GM23248 (cell line): ENCODE measurements at regions not wholly inside any gene's neighbourhood (a gene's known extent, or its start where the extent isn't known, plus 50 kb on each side); places are given as distances from the start of the nearest gene placed in this dataset.
"Not testable (repeated sequence)": the region's sequence is repeated elsewhere in the genome, so short reads cannot be mapped to it uniquely, and the experiment has no call there.

Experiments
- DNase-seq: peaks from one replicate; pipeline ENCODE4 v3.0.0-alpha.2; 2015
- H2AFZ ChIP-seq: fragments of 200-600 bp; sonication (generic); 2 replicates; pipeline ENCODE4 v1.6.1; 2016; ENCODE audit warnings: antibody characterized with exemption
- H3F3A ChIP-seq: fragments of 200-600 bp; sonication (generic); 2 replicates; pipeline ENCODE4 v1.6.1; 2016; ENCODE audit warnings: mild to moderate bottlenecking, antibody characterized with exemption, mixed run types; ENCODE audit not compliant: insufficient read depth
- H3K27ac ChIP-seq: fragments of 200-600 bp; sonication (generic); 2 replicates; pipeline ENCODE4 v1.5.1; 2016; ENCODE audit warnings: mild to moderate bottlenecking
- H3K27me3 ChIP-seq: fragments of 200-600 bp; sonication (generic); replicated peaks from 2 replicates; pipeline ENCODE4 v1.6.1; 2016; ENCODE audit warnings: mild to moderate bottlenecking; ENCODE audit not compliant: insufficient read depth
- H3K36me3 ChIP-seq: fragments of 200-600 bp; sonication (generic); 2 replicates; pipeline ENCODE4 v1.6.1; 2016; ENCODE audit warnings: low read depth, mild to moderate bottlenecking
- H3K4me1 ChIP-seq: fragments of 200-600 bp; sonication (generic); 2 replicates; pipeline ENCODE4 v1.6.1; 2016; ENCODE audit warnings: mild to moderate bottlenecking; ENCODE audit not compliant: insufficient read depth
- H3K4me2 ChIP-seq: fragments of 200-600 bp; sonication (generic); one replicate; pipeline ENCODE4 v1.6.1; 2016; ENCODE audit warnings: mild to moderate bottlenecking; ENCODE audit not compliant: unreplicated experiment
- H3K4me3 ChIP-seq: fragments of 200-600 bp; sonication (generic); 2 replicates; pipeline ENCODE4 v1.5.1; 2016; ENCODE audit warnings: mild to moderate bottlenecking
- H3K79me2 ChIP-seq: fragments of 200-600 bp; sonication (generic); 2 replicates; pipeline ENCODE4 v1.6.1; 2016; ENCODE audit warnings: mild to moderate bottlenecking; ENCODE audit not compliant: insufficient read depth
- H3K9ac ChIP-seq: fragments of 200-600 bp; sonication (generic); 2 replicates; pipeline ENCODE4 v1.6.1; 2016; ENCODE audit warnings: mild to moderate bottlenecking
- H3K9me2 ChIP-seq: fragments of 200-600 bp; sonication (generic); 2 replicates; pipeline ENCODE4 v1.6.1; 2016; ENCODE audit warnings: mixed run types, mild to moderate bottlenecking, moderate library complexity; ENCODE audit not compliant: insufficient read depth
- H3K9me3 ChIP-seq: fragments of 200-600 bp; sonication (generic); one replicate; pipeline ENCODE4 v1.6.1; 2017; ENCODE audit warnings: low read depth
- H4K20me1 ChIP-seq: fragments of 200-600 bp; sonication (generic); 2 replicates; pipeline ENCODE4 v1.6.0; 2016; ENCODE audit not compliant: insufficient read depth
- EZH2 ChIP-seq: fragments of 200-600 bp; sonication (generic); IDR thresholded peaks from 2 replicates; pipeline ENCODE4 v1.6.1; 2018; ENCODE audit warnings: antibody characterized with exemption, mild to moderate bottlenecking; ENCODE audit not compliant: insufficient read depth, poor library complexity, severe bottlenecking
- EZH2phosphoT487 ChIP-seq: fragments of 200-600 bp; sonication (generic); IDR thresholded peaks from 2 replicates; pipeline ENCODE4 v1.6.1; 2018; ENCODE audit warnings: antibody characterized with exemption, moderate library complexity, mild to moderate bottlenecking, low read depth; ENCODE audit not compliant: insufficient read depth
- WGBS, 2 experiments: methylation state at CpG; one replicate each; pipeline ENCODE4 v1.1.6; 2015 to 2017; ENCODE audit warnings: low lambda C conversion rate in 2 of 2, low coverage in 1 of 2; ENCODE audit errors: missing lambda C conversion rate in 2 of 2; 5-methylcytosine and 5-hydroxymethylcytosine counted together
- in situ Hi-C: fragments of 300-500 bp; cut with MboI; formaldehyde crosslinking; loops from 2 replicates; pipeline ENCODE4 v1.15.0; 2020

- Histone ChIP-seq H3K79me2 (no peaks in the 10 kb centered on the region), H3K36me3 (no peaks in the 10 kb centered on the region), H3F3A (no peaks in the 10 kb centered on the region), H3K27me3 (no peaks in the 10 kb centered on the region), H2AFZ (no peak overlapping the region), H3K27ac (no peak overlapping the region), H4K20me1 (no peaks in the 10 kb centered on the region), H3K9ac (no peak overlapping the region), H3K4me1 (peaks cover 4% of the 10 kb centered on the region), H3K9me3 (no peaks in the 10 kb centered on the region), H3K4me2 (no peak overlapping the region), H3K4me3 (no peak overlapping the region), H3K9me2 (0 out of 2 replicates have a peak, but pooled peaks cover 6% of the 10 kb centered on the region)
- TF ChIP-seq EZH2phosphoT487 (no peak), EZH2 (no peak)
- in situ Hi-C loops: no loop called here
- 50 to 54% methylated on average over 2 of the region's 2 CpGs for WGBS, 2 experiments
- DNase-seq: no peak
Measured at GRCh38 chr5:74492230-74492629, 148.3 kb downstream of the ENC1 start.

GRCh38 chr5:74491586-74491985 lies 148.9 kb downstream of the ENC1 start:
- no peak for DNase-seq
- H3K27me3 ChIP-seq: no peaks in the 10 kb centered on the region
- H2AFZ ChIP-seq: no peak overlapping the region
- H3K9me2 ChIP-seq: peaks cover 6% of the 10 kb centered on the region; the same call in 1 of the 2 replicates
- no peaks in the 10 kb centered on the region for H3K79me2 ChIP-seq
- H3K9ac ChIP-seq: no peak overlapping the region
- H3K4me3 ChIP-seq: no peak overlapping the region
- no peak overlapping the region for H3K4me2 ChIP-seq
- H3K36me3 ChIP-seq: no peaks in the 10 kb centered on the region
- no peaks in the 10 kb centered on the region for H3F3A ChIP-seq
- H3K27ac ChIP-seq: no peak overlapping the region
- no peaks in the 10 kb centered on the region for H3K9me3 ChIP-seq
- no peak for TF ChIP-seq EZH2
- no peak for TF ChIP-seq EZH2phosphoT487
- peaks cover 4% of the 10 kb centered on the region for H3K4me1 ChIP-seq
- no peaks in the 10 kb centered on the region for H4K20me1 ChIP-seq
- in situ Hi-C loops: no loop called here

GRCh38 chr5:74490814-74491213 lies 149.7 kb downstream of the ENC1 start:
- in situ Hi-C loops: no loop called here
- DNase-seq: no peak
- Histone ChIP-seq H3K79me2 (no peaks in the 10 kb centered on the region), H3K4me2 (no peak overlapping the region), H3K27me3 (no peaks in the 10 kb centered on the region), H3K4me3 (no peak overlapping the region), H2AFZ (no peak overlapping the region), H3K27ac (no peak overlapping the region), H4K20me1 (no peaks in the 10 kb centered on the region), H3K9me3 (no peaks in the 10 kb centered on the region), H3K9me2 (peaks cover 6% of the 10 kb centered on the region; the same call in 1 of the 2 replicates), H3K9ac (no peak overlapping the region), H3F3A (no peaks in the 10 kb centered on the region), H3K36me3 (no peaks in the 10 kb centered on the region), H3K4me1 (peaks cover 4% of the 10 kb centered on the region)
- TF ChIP-seq EZH2phosphoT487: no peak
- no peak for TF ChIP-seq EZH2
- 85% methylated on average over 3 of the region's 3 CpGs for WGBS, 2 experiments

- DNase-seq: no peak
- Histone ChIP-seq H3K9ac (no peak overlapping the region), H3K36me3 (no peaks in the 10 kb centered on the region), H3K9me2 (no peaks in the 10 kb centered on the region; the same call in 1 of the 2 replicates), H3K4me3 (no peak overlapping the region), H3K9me3 (no peaks in the 10 kb centered on the region), H3K27ac (no peak overlapping the region), H3K4me1 (no peaks in the 10 kb centered on the region), H4K20me1 (no peaks in the 10 kb centered on the region), H3K4me2 (no peak overlapping the region), H3F3A (no peaks in the 10 kb centered on the region), H3K79me2 (no peaks in the 10 kb centered on the region), H3K27me3 (no peaks in the 10 kb centered on the region), H2AFZ (no peak overlapping the region)
- TF ChIP-seq EZH2phosphoT487 (no peak), EZH2 (no peak)
- WGBS, 2 experiments: 90 to 93% methylated on average over 3 of the region's 3 CpGs
- in situ Hi-C loops: no loop called here
Measured at GRCh38 chr5:74482990-74483389, 157.5 kb downstream of the ENC1 start.

GRCh38 chr5:74482523-74482922 lies 158.0 kb downstream of the ENC1 start:
- no peak overlapping the region for H2AFZ ChIP-seq
- H3K9me3 ChIP-seq: no peaks in the 10 kb centered on the region
- H3K9me2 ChIP-seq: no peaks in the 10 kb centered on the region; the same call in 1 of the 2 replicates
- no peaks in the 10 kb centered on the region for H3K4me1 ChIP-seq
- in situ Hi-C loops: no loop called here
- no peaks in the 10 kb centered on the region for H3K27me3 ChIP-seq
- H3K27ac ChIP-seq: no peak overlapping the region
- no peaks in the 10 kb centered on the region for H3F3A ChIP-seq
- H3K9ac ChIP-seq: no peak overlapping the region
- WGBS, 2 experiments: 81 to 84% methylated on average over 6 of the region's 6 CpGs
- no peaks in the 10 kb centered on the region for H3K79me2 ChIP-seq
- DNase-seq: no peak
- no peak overlapping the region for H3K4me2 ChIP-seq
- TF ChIP-seq EZH2phosphoT487 (no peak), EZH2 (no peak)
- no peaks in the 10 kb centered on the region for H3K36me3 ChIP-seq
- H3K4me3 ChIP-seq: no peak overlapping the region
- no peaks in the 10 kb centered on the region for H4K20me1 ChIP-seq

- H3K9me3 ChIP-seq, H3K27ac ChIP-seq, H3K4me2 ChIP-seq, H3K4me1 ChIP-seq, H4K20me1 ChIP-seq, H3F3A ChIP-seq, H3K36me3 ChIP-seq, DNase-seq, H3K27me3 ChIP-seq, H3K79me2 ChIP-seq, in situ Hi-C loops, H3K9ac ChIP-seq, H2AFZ ChIP-seq, H3K4me3 ChIP-seq, H3K9me2 ChIP-seq: not testable (repeated sequence)
- 92 to 93% methylated on average over 2 of the region's 2 CpGs for WGBS, 2 experiments
Measured at GRCh38 chr5:74481357-74481756, 159.2 kb downstream of the ENC1 start.
